ENCODE measurements at regions not wholly inside any gene's neighbourhood (a gene's known extent, or its start where the extent isn't known, plus 50 kb on each side); places are given as distances from the start of the nearest gene placed in this dataset.

- Histone ChIP-seq H3K27ac (ENCODE audit: low read depth in 2 of 2, low read length in 2 of 2) (no peak overlapping the region), H3K9ac (ENCODE audit: low read depth in 1 of 2, low read length in 2 of 2) (no peak overlapping the region), H3K9me3 (ENCODE audit: control insufficient read depth in 2 of 2, low read length in 2 of 2) (no peaks in the 10 kb centered on the region), H3K27me3 (ENCODE audit: control insufficient read depth in 2 of 2, insufficient read depth in 2 of 2, low read length in 2 of 2) (no peaks in the 10 kb centered on the region), H3K4me3 (ENCODE audit: low read length in 2 of 2) (no peak overlapping the region), H3K4me1 (ENCODE audit: control insufficient read depth in 2 of 2, insufficient read depth in 2 of 2, low read length in 2 of 2) (no peaks in the 10 kb centered on the region), H3K36me3 (ENCODE audit: control insufficient read depth in 2 of 2, insufficient read depth in 2 of 2, low read length in 2 of 2) (no peaks in the 10 kb centered on the region)
Measured at GRCh38 chr22:34080433-34080832, 160.2 kb upstream of the LARGE1 start.

GRCh38 chr22:34096770-34097169 is 176.5 kb upstream of the LARGE1 start:
- H3K36me3 ChIP-seq (ENCODE audit: control insufficient read depth in 2 of 2, insufficient read depth in 2 of 2, low read length in 2 of 2) = no peaks in the 10 kb centered on the region
- no peak overlapping the region for H3K9ac ChIP-seq (ENCODE audit: low read depth in 1 of 2, low read length in 2 of 2)
- H3K9me3 ChIP-seq (ENCODE audit: control insufficient read depth in 2 of 2, low read length in 2 of 2) = no peaks in the 10 kb centered on the region
- H3K27ac ChIP-seq (ENCODE audit: low read depth in 2 of 2, low read length in 2 of 2) = no peak overlapping the region
- no peaks in the 10 kb centered on the region for H3K27me3 ChIP-seq (ENCODE audit: control insufficient read depth in 2 of 2, insufficient read depth in 2 of 2, low read length in 2 of 2)
- no peaks in the 10 kb centered on the region for H3K4me1 ChIP-seq (ENCODE audit: control insufficient read depth in 2 of 2, insufficient read depth in 2 of 2, low read length in 2 of 2)
- no peak overlapping the region for H3K4me3 ChIP-seq (ENCODE audit: low read length in 2 of 2)

GRCh38 chr22:34099278-34099677 is 179.0 kb upstream of the LARGE1 start:
- H3K9ac ChIP-seq (ENCODE audit: low read depth in 1 of 2, low read length in 2 of 2) = no peak overlapping the region
- no peaks in the 10 kb centered on the region for H3K9me3 ChIP-seq (ENCODE audit: control insufficient read depth in 2 of 2, low read length in 2 of 2)
- no peaks in the 10 kb centered on the region for H3K27me3 ChIP-seq (ENCODE audit: control insufficient read depth in 2 of 2, insufficient read depth in 2 of 2, low read length in 2 of 2)
- H3K27ac ChIP-seq (ENCODE audit: low read depth in 2 of 2, low read length in 2 of 2) = no peak overlapping the region
- no peaks in the 10 kb centered on the region for H3K36me3 ChIP-seq (ENCODE audit: control insufficient read depth in 2 of 2, insufficient read depth in 2 of 2, low read length in 2 of 2)
- no peaks in the 10 kb centered on the region for H3K4me1 ChIP-seq (ENCODE audit: control insufficient read depth in 2 of 2, insufficient read depth in 2 of 2, low read length in 2 of 2)
- H3K4me3 ChIP-seq (ENCODE audit: low read length in 2 of 2) = no peak overlapping the region

- no peaks in the 10 kb centered on the region for H3K4me1 ChIP-seq (ENCODE audit: control insufficient read depth in 2 of 2, insufficient read depth in 2 of 2, low read length in 2 of 2)
- no peaks in the 10 kb centered on the region for H3K36me3 ChIP-seq (ENCODE audit: control insufficient read depth in 2 of 2, insufficient read depth in 2 of 2, low read length in 2 of 2)
- H3K27ac ChIP-seq (ENCODE audit: low read depth in 2 of 2, low read length in 2 of 2) = no peak overlapping the region
- no peaks in the 10 kb centered on the region for H3K9me3 ChIP-seq (ENCODE audit: control insufficient read depth in 2 of 2, low read length in 2 of 2)
- H3K27me3 ChIP-seq (ENCODE audit: control insufficient read depth in 2 of 2, insufficient read depth in 2 of 2, low read length in 2 of 2) = no peaks in the 10 kb centered on the region
- H3K9ac ChIP-seq (ENCODE audit: low read depth in 1 of 2, low read length in 2 of 2) = no peak overlapping the region
- H3K4me3 ChIP-seq (ENCODE audit: low read length in 2 of 2) = no peak overlapping the region
Measured at GRCh38 chr22:34102633-34103032, 182.4 kb upstream of the LARGE1 start.

GRCh38 chr22:34105461-34106062 is 185.3 kb upstream of the LARGE1 start:
- Histone ChIP-seq H3K9ac (ENCODE audit: low read depth in 1 of 2, low read length in 2 of 2) (no peak overlapping the region), H3K27me3 (ENCODE audit: control insufficient read depth in 2 of 2, insufficient read depth in 2 of 2, low read length in 2 of 2) (no peaks in the 10 kb centered on the region), H3K4me3 (ENCODE audit: low read length in 2 of 2) (no peak overlapping the region), H3K27ac (ENCODE audit: low read depth in 2 of 2, low read length in 2 of 2) (no peak overlapping the region), H3K36me3 (ENCODE audit: control insufficient read depth in 2 of 2, insufficient read depth in 2 of 2, low read length in 2 of 2) (no peaks in the 10 kb centered on the region), H3K4me1 (ENCODE audit: control insufficient read depth in 2 of 2, insufficient read depth in 2 of 2, low read length in 2 of 2) (no peaks in the 10 kb centered on the region), H3K9me3 (ENCODE audit: control insufficient read depth in 2 of 2, low read length in 2 of 2) (no peaks in the 10 kb centered on the region)

GRCh38 chr22:34108168-34108567 is 187.9 kb upstream of the LARGE1 start:
- H3K27me3 ChIP-seq (ENCODE audit: control insufficient read depth in 2 of 2, insufficient read depth in 2 of 2, low read length in 2 of 2) = no peaks in the 10 kb centered on the region
- no peak overlapping the region for H3K9ac ChIP-seq (ENCODE audit: low read depth in 1 of 2, low read length in 2 of 2)
- no peaks in the 10 kb centered on the region for H3K9me3 ChIP-seq (ENCODE audit: control insufficient read depth in 2 of 2, low read length in 2 of 2)
- H3K27ac ChIP-seq (ENCODE audit: low read depth in 2 of 2, low read length in 2 of 2) = no peak overlapping the region
- no peaks in the 10 kb centered on the region for H3K4me1 ChIP-seq (ENCODE audit: control insufficient read depth in 2 of 2, insufficient read depth in 2 of 2, low read length in 2 of 2)
- H3K4me3 ChIP-seq (ENCODE audit: low read length in 2 of 2) = no peak overlapping the region
- no peaks in the 10 kb centered on the region for H3K36me3 ChIP-seq (ENCODE audit: control insufficient read depth in 2 of 2, insufficient read depth in 2 of 2, low read length in 2 of 2)

- Histone ChIP-seq H3K27me3 (ENCODE audit: control insufficient read depth in 2 of 2, insufficient read depth in 2 of 2, low read length in 2 of 2) (no peaks in the 10 kb centered on the region), H3K4me3 (ENCODE audit: low read length in 2 of 2) (no peak overlapping the region), H3K4me1 (ENCODE audit: control insufficient read depth in 2 of 2, insufficient read depth in 2 of 2, low read length in 2 of 2) (peaks cover 5% of the 10 kb centered on the region in 2 donors), H3K9me3 (ENCODE audit: control insufficient read depth in 2 of 2, low read length in 2 of 2) (no peaks in the 10 kb centered on the region), H3K27ac (ENCODE audit: low read depth in 2 of 2, low read length in 2 of 2) (no peak overlapping the region), H3K9ac (ENCODE audit: low read depth in 1 of 2, low read length in 2 of 2) (no peak overlapping the region), H3K36me3 (ENCODE audit: control insufficient read depth in 2 of 2, insufficient read depth in 2 of 2, low read length in 2 of 2) (no peaks in the 10 kb centered on the region)
Measured at GRCh38 chr22:34111210-34111824, 191.0 kb upstream of the LARGE1 start.

GRCh38 chr22:34113381-34113780 is 193.1 kb upstream of the LARGE1 start:
- H3K9ac ChIP-seq (ENCODE audit: low read depth in 1 of 2, low read length in 2 of 2) = no peak overlapping the region
- H3K4me1 ChIP-seq (ENCODE audit: control insufficient read depth in 2 of 2, insufficient read depth in 2 of 2, low read length in 2 of 2) = peaks cover 5 to 7% of the 10 kb centered on the region in 2 donors
- H3K36me3 ChIP-seq (ENCODE audit: control insufficient read depth in 2 of 2, insufficient read depth in 2 of 2, low read length in 2 of 2) = no peaks in the 10 kb centered on the region
- no peak overlapping the region for H3K4me3 ChIP-seq (ENCODE audit: low read length in 2 of 2)
- H3K9me3 ChIP-seq (ENCODE audit: control insufficient read depth in 2 of 2, low read length in 2 of 2) = peaks cover 0 to 2% of the 10 kb centered on the region in 2 donors
- no peaks in the 10 kb centered on the region for H3K27me3 ChIP-seq (ENCODE audit: control insufficient read depth in 2 of 2, insufficient read depth in 2 of 2, low read length in 2 of 2)
- no peak overlapping the region for H3K27ac ChIP-seq (ENCODE audit: low read depth in 2 of 2, low read length in 2 of 2)

- Histone ChIP-seq H3K36me3 (ENCODE audit: control insufficient read depth in 2 of 2, insufficient read depth in 2 of 2, low read length in 2 of 2) (no peaks in the 10 kb centered on the region), H3K9ac (ENCODE audit: low read depth in 1 of 2, low read length in 2 of 2) (no peak overlapping the region), H3K27me3 (ENCODE audit: control insufficient read depth in 2 of 2, insufficient read depth in 2 of 2, low read length in 2 of 2) (no peaks in the 10 kb centered on the region), H3K9me3 (ENCODE audit: control insufficient read depth in 2 of 2, low read length in 2 of 2) (peaks cover 0 to 2% of the 10 kb centered on the region in 2 donors), H3K27ac (ENCODE audit: low read depth in 2 of 2, low read length in 2 of 2) (no peak overlapping the region), H3K4me1 (ENCODE audit: control insufficient read depth in 2 of 2, insufficient read depth in 2 of 2, low read length in 2 of 2) (peaks cover 5 to 7% of the 10 kb centered on the region in 2 donors), H3K4me3 (ENCODE audit: low read length in 2 of 2) (no peak overlapping the region)
Measured at GRCh38 chr22:34114406-34114805, 194.1 kb upstream of the LARGE1 start.

GRCh38 chr22:34115722-34116121 is 195.4 kb upstream of the LARGE1 start:
- Histone ChIP-seq H3K4me1 (ENCODE audit: control insufficient read depth in 2 of 2, insufficient read depth in 2 of 2, low read length in 2 of 2) (peaks cover 5 to 7% of the 10 kb centered on the region in 2 donors), H3K4me3 (ENCODE audit: low read length in 2 of 2) (peak overlapping the region in 1 of 2 donors; percentile 3), H3K9ac (ENCODE audit: low read depth in 1 of 2, low read length in 2 of 2) (no peak overlapping the region), H3K9me3 (ENCODE audit: control insufficient read depth in 2 of 2, low read length in 2 of 2) (peaks cover 0 to 2% of the 10 kb centered on the region in 2 donors), H3K27ac (ENCODE audit: low read depth in 2 of 2, low read length in 2 of 2) (peak overlapping the region; percentile 52 to 64), H3K27me3 (ENCODE audit: control insufficient read depth in 2 of 2, insufficient read depth in 2 of 2, low read length in 2 of 2) (no peaks in the 10 kb centered on the region), H3K36me3 (ENCODE audit: control insufficient read depth in 2 of 2, insufficient read depth in 2 of 2, low read length in 2 of 2) (no peaks in the 10 kb centered on the region)

Data from mucosa of rectum (tissue), 2 donors.